GM12892 (cell line): ENCODE measurements at regions not wholly inside any gene's neighbourhood (a gene's known extent, or its start where the extent isn't known, plus 50 kb on each side); places are given as distances from the start of the nearest gene placed in this dataset.

ENCODE experiments used
- POLR2A ChIP-seq: IDR thresholded peaks from 2 replicates; pipeline ENCODE4 v1.6.1; 2011; ENCODE audit warnings: low read depth, low read length, control low read depth
- TAF1 ChIP-seq: IDR thresholded peaks from 2 replicates; pipeline ENCODE4 v1.6.1; 2011; ENCODE audit warnings: low read depth, mild to moderate bottlenecking, control low read depth, low read length, borderline replicate concordance

- TF ChIP-seq POLR2A = no peak
- TF ChIP-seq TAF1 = no peak
These were observed 160.6 kb upstream of the C21orf91 start for GRCh38 chr21:17979763-17980162.
